GM23338 (cell line): ENCODE measurements at regions not wholly inside any gene's neighbourhood (a gene's known extent, or its start where the extent isn't known, plus 50 kb on each side); places are given as distances from the start of the nearest gene placed in this dataset.

ENCODE experiments used
- CREB1 ChIP-seq: fragments of 250-450 bp; sonication (Bioruptor Pico); IDR thresholded peaks from 2 replicates; pipeline ENCODE4 v1.5.0; 2020; ENCODE audit warnings: low read depth, mild to moderate bottlenecking, moderate library complexity
- CTCF ChIP-seq, 2 experiments: fragments of 200-600 bp in 1 of 2; sonication (generic) in 1 of 2; conservative IDR thresholded peaks; 2 replicates each; pipeline versions ENCODE4 v1.5.1 to v1.6.1; 2016 to 2017; ENCODE audit warnings: antibody characterized with exemption in 2 of 2, low read depth in 2 of 2, mild to moderate bottlenecking in 2 of 2, moderate library complexity in 1 of 2
- EZH2 ChIP-seq: fragments of 200-600 bp; sonication (generic); IDR thresholded peaks from one replicate; pipeline ENCODE4 v1.8.0; 2017; ENCODE audit warnings: antibody characterized with exemption, mild to moderate bottlenecking, low read depth; ENCODE audit not compliant: unreplicated experiment
- EZH2phosphoT487 ChIP-seq: fragments of 200-600 bp; sonication (generic); IDR thresholded peaks from one replicate; pipeline ENCODE4 v1.8.1; 2018; ENCODE audit warnings: antibody characterized with exemption; ENCODE audit not compliant: unreplicated experiment
- JUNB ChIP-seq: IDR thresholded peaks from one replicate; pipeline ENCODE4 v1.6.1; 2016; ENCODE audit warnings: antibody characterized with exemption; ENCODE audit not compliant: unreplicated experiment
- NANOG ChIP-seq: IDR thresholded peaks from 2 replicates; pipeline ENCODE4 v1.6.1; 2016; ENCODE audit warnings: antibody characterized with exemption, borderline replicate concordance
- POLR2AphosphoS5 ChIP-seq: IDR thresholded peaks from 2 replicates; pipeline ENCODE4 v1.6.1; 2016; ENCODE audit warnings: antibody characterized with exemption, low read depth
- REST ChIP-seq: IDR thresholded peaks from one replicate; pipeline ENCODE4 v1.6.1; 2018; ENCODE audit warnings: antibody characterized with exemption; ENCODE audit not compliant: unreplicated experiment
- STAT1 ChIP-seq: IDR thresholded peaks from one replicate; pipeline ENCODE4 v1.6.1; 2016; ENCODE audit warnings: antibody characterized with exemption; ENCODE audit not compliant: unreplicated experiment
- ZNF331 ChIP-seq: fragments of 250-450 bp; sonication (Bioruptor Pico); IDR thresholded peaks from 2 replicates; pipeline ENCODE4 v1.5.0; 2020; ENCODE audit warnings: low read depth, mild to moderate bottlenecking, moderate library complexity

- TF ChIP-seq EZH2 (no peak), CTCF (conservative IDR thresholded peaks at IDR 0.05; ENCODE audit: low read depth in 2 of 2) (no peak), JUNB (no peak), CREB1 (no peak), EZH2phosphoT487 (no peak), REST (no peak), POLR2AphosphoS5 (no peak), STAT1 (no peak), ZNF331 (CRISPR knock-in tag) (no peak), NANOG (no peak)
Measured at GRCh38 chr13:36513266-36513665, 81.0 kb downstream of the CCNA1 start.
